H1 (cell line): ENCODE measurements at regions not wholly inside any gene's neighbourhood (a gene's known extent, or its start where the extent isn't known, plus 50 kb on each side); places are given as distances from the start of the nearest gene placed in this dataset.

Source experiments
- CTCF ChIA-PET: fragments of 300-600 bp; sonication (Branson Sonifier 250); formaldehyde crosslinking; loops from one replicate; lab custom pipeline; 2021; ENCODE audit not compliant: partially characterized antibody; lab: Charles Lee
- POLR2A ChIA-PET: fragments of 300-600 bp; sonication (Branson Sonifier 250); formaldehyde crosslinking; loops from one replicate; lab custom pipeline; 2021; ENCODE audit warnings: inconsistent platforms; ENCODE audit not compliant: partially characterized antibody; lab: Charles Lee
- DNase-seq, 2 experiments: peaks; one replicate each; pipeline versions ENCODE4 v3.0.0 to v3.0.0-alpha.2; 2010 to 2022; ENCODE audit warnings: low spot score in 2 of 2, low read depth in 1 of 2, mixed read lengths in 1 of 2
- FAIRE-seq: peaks from 2 replicates; lab custom pipeline; 2011; peaks lifted over from hg19 to GRCh38; lab: Jason Lieb, UNC
- H2AFZ ChIP-seq: 2 replicates; pipeline ENCODE4 v1.8.1; 2012; ENCODE audit warnings: low read length, inconsistent platforms
- H2AK5ac ChIP-seq: 2 replicates; pipeline ENCODE4 v1.6.1; 2013; ENCODE audit warnings: low read depth, low read length
- H2BK120ac ChIP-seq: replicated peaks from 2 replicates; pipeline ENCODE3; 2013; ENCODE audit warnings: low read depth, low read length, inconsistent platforms
- H2BK12ac ChIP-seq: 2 replicates; pipeline ENCODE4 v1.6.1; 2013; ENCODE audit warnings: low read depth, low read length
- H2BK15ac ChIP-seq: 2 replicates; pipeline ENCODE4 v1.6.1; 2013; ENCODE audit warnings: low read length
- H2BK20ac ChIP-seq: 2 replicates; pipeline ENCODE4 v1.6.1; 2013; ENCODE audit warnings: low read length
- H2BK5ac ChIP-seq: 2 replicates; pipeline ENCODE4 v1.6.1; 2013; ENCODE audit warnings: low read depth, low read length
- H3K14ac ChIP-seq: 2 replicates; pipeline ENCODE4 v1.6.1; 2013; ENCODE audit warnings: inconsistent platforms; ENCODE audit not compliant: insufficient read length
- H3K18ac ChIP-seq: 2 replicates; pipeline ENCODE4 v1.6.1; 2013; ENCODE audit warnings: low read length; ENCODE audit errors: extremely low read depth
- H3K23ac ChIP-seq: 2 replicates; pipeline ENCODE4 v1.6.1; 2013; ENCODE audit warnings: inconsistent platforms; ENCODE audit not compliant: insufficient read length
- H3K23me2 ChIP-seq: 2 replicates; pipeline ENCODE4 v1.6.1; 2013; ENCODE audit warnings: low read depth, low read length
- H3K27ac ChIP-seq: 2 replicates; pipeline ENCODE4 v1.6.1; 2011; ENCODE audit warnings: low read depth, low read length, inconsistent platforms
- H3K27me3 ChIP-seq, 4 experiments: replicated peaks in 1 of 4; 1 replicate in 1 of 4; 2 replicates in 3 of 4; pipeline versions ENCODE4 v1.6.1 to v1.8.1; 2011 to 2013; ENCODE audit warnings: low read length in 3 of 4, mild to moderate bottlenecking in 3 of 4, inconsistent platforms in 2 of 4, mixed read lengths in 2 of 4, moderate library complexity in 1 of 4; ENCODE audit not compliant: control insufficient read depth in 3 of 4, insufficient read depth in 3 of 4; ENCODE audit errors: extremely low read depth in 1 of 4
- H3K36me3 ChIP-seq, 4 experiments: 2 replicates each; pipeline versions ENCODE4 v1.6.1 to v1.8.1; 2011 to 2013; ENCODE audit warnings: mild to moderate bottlenecking in 4 of 4, low read length in 3 of 4, moderate library complexity in 2 of 4, control low read depth in 1 of 4, inconsistent platforms in 1 of 4; ENCODE audit not compliant: insufficient read depth in 4 of 4, control insufficient read depth in 2 of 4
- H3K4ac ChIP-seq: replicated peaks from 2 replicates; pipeline ENCODE3; 2013; ENCODE audit warnings: low read length, low read depth, mixed read lengths, inconsistent platforms; ENCODE audit not compliant: insufficient read length
- H3K4me1 ChIP-seq, 4 experiments: replicated peaks in 1 of 4; 1 replicate in 1 of 4; 2 replicates in 3 of 4; pipeline versions ENCODE4 v1.6.1 to v1.8.1; 2011 to 2013; ENCODE audit warnings: low read length in 3 of 4, inconsistent platforms in 2 of 4, mixed read lengths in 1 of 4; ENCODE audit not compliant: insufficient read depth in 4 of 4, control insufficient read depth in 3 of 4
- H3K4me2 ChIP-seq, 2 experiments: 2 replicates each; pipeline versions ENCODE4 v1.6.1 to v1.8.1; 2011 to 2013; ENCODE audit warnings: low read depth in 2 of 2, low read length in 2 of 2, control low read depth in 1 of 2, inconsistent platforms in 1 of 2, mild to moderate bottlenecking in 1 of 2; ENCODE audit not compliant: insufficient read depth in 1 of 2
- H3K4me3 ChIP-seq, 4 experiments: fragments of 200-600, 300-600 bp in 1 of 4; sonication (generic), shearing (Covaris generic), sonication (Bioruptor Twin) in 1 of 4; 2 replicates each; pipeline versions ENCODE4 v1.5.1 to v1.8.1; 2011 to 2016; ENCODE audit warnings: low read length in 4 of 4, low read depth in 3 of 4, control low read depth in 2 of 4, inconsistent platforms in 2 of 4, mild to moderate bottlenecking in 2 of 4, mixed read lengths in 1 of 4, moderate library complexity in 1 of 4; ENCODE audit not compliant: insufficient read depth in 2 of 4; ENCODE audit errors: extremely low read depth in 1 of 4
- H3K56ac ChIP-seq: replicated peaks from 2 replicates; pipeline ENCODE3; 2013; ENCODE audit warnings: low read depth, mild to moderate bottlenecking, mixed read lengths, low read length, inconsistent platforms; ENCODE audit not compliant: insufficient read length
- H3K79me1 ChIP-seq: 2 replicates; pipeline ENCODE4 v1.6.1; 2013; ENCODE audit warnings: low read depth, low read length, control low read depth
- H3K79me2 ChIP-seq, 2 experiments: 2 replicates each; pipeline versions ENCODE4 v1.6.1 to v1.8.1; 2012 to 2013; ENCODE audit warnings: low read length in 2 of 2, mild to moderate bottlenecking in 2 of 2, inconsistent platforms in 1 of 2; ENCODE audit not compliant: insufficient read depth in 2 of 2, control insufficient read depth in 1 of 2
- H3K9ac ChIP-seq, 4 experiments: replicated peaks in 1 of 4; 1 replicate in 1 of 4; 2 replicates in 3 of 4; pipeline versions ENCODE4 v1.6.1 to v1.8.1; 2011 to 2013; ENCODE audit warnings: low read depth in 3 of 4, low read length in 3 of 4, control low read depth in 2 of 4, mild to moderate bottlenecking in 2 of 4, moderate library complexity in 2 of 4, inconsistent platforms in 1 of 4; ENCODE audit errors: extremely low read depth in 1 of 4
- H3K9me3 ChIP-seq, 2 experiments: 2 replicates each; pipeline versions ENCODE4 v1.6.1 to v1.8.1; 2012 to 2013; ENCODE audit warnings: mild to moderate bottlenecking in 2 of 2, moderate library complexity in 2 of 2, control low read depth in 1 of 2, inconsistent platforms in 1 of 2, low read depth in 1 of 2, low read length in 1 of 2, mixed read lengths in 1 of 2; ENCODE audit not compliant: insufficient read depth in 2 of 2
- H4K20me1 ChIP-seq, 2 experiments: replicated peaks in 1 of 2; 2 replicates each; pipeline versions ENCODE3 to v1.8.1; 2011 to 2013; ENCODE audit warnings: inconsistent platforms in 2 of 2, low read length in 2 of 2, mild to moderate bottlenecking in 1 of 2; ENCODE audit not compliant: insufficient read depth in 2 of 2, control insufficient read depth in 1 of 2
- H4K5ac ChIP-seq: 2 replicates; pipeline ENCODE4 v1.6.1; 2013; ENCODE audit warnings: low read length, low read depth, mixed read lengths, inconsistent platforms; ENCODE audit not compliant: insufficient read length
- H4K8ac ChIP-seq: 2 replicates; pipeline ENCODE4 v1.8.0; 2013; ENCODE audit warnings: mild to moderate bottlenecking, moderate library complexity, low read length, inconsistent platforms; ENCODE audit not compliant: insufficient read depth; ENCODE audit errors: extremely low read depth
- H4K91ac ChIP-seq: replicated peaks from 2 replicates; pipeline ENCODE3; 2013; ENCODE audit warnings: low read length, mixed read lengths, inconsistent platforms; ENCODE audit not compliant: insufficient read length
- ATF2 ChIP-seq: IDR thresholded peaks from 2 replicates; pipeline ENCODE4 v1.6.1; 2012; ENCODE audit warnings: low read length, inconsistent platforms
- ATF3 ChIP-seq: IDR thresholded peaks from 2 replicates; pipeline ENCODE4 v1.6.1; 2011; ENCODE audit warnings: low read depth, mild to moderate bottlenecking, low read length; ENCODE audit not compliant: insufficient read depth
- CBX5 ChIP-seq: fragments of 300-800, 300-1000 bp; sonication (generic); IDR thresholded peaks from 2 replicates; pipeline ENCODE4 v1.7.1; 2016; ENCODE audit warnings: antibody characterized with exemption, low read length, low read depth
- EGR1 ChIP-seq: IDR thresholded peaks from 2 replicates; pipeline ENCODE4 v1.6.1; 2011; ENCODE audit warnings: low read depth, low read length, borderline replicate concordance
- EP300 ChIP-seq, 2 experiments: IDR thresholded peaks; 1 replicate in 1 of 2; 2 replicates in 1 of 2; pipeline ENCODE4 v1.6.1; 2011 to 2012; ENCODE audit warnings: low read depth in 2 of 2, low read length in 2 of 2, mild to moderate bottlenecking in 2 of 2, borderline replicate concordance in 1 of 2, inconsistent platforms in 1 of 2, moderate library complexity in 1 of 2
- MAX ChIP-seq: IDR thresholded peaks from 2 replicates; pipeline ENCODE4 v1.6.1; 2012; ENCODE audit warnings: inconsistent platforms
- RBBP5 ChIP-seq: IDR thresholded peaks from 2 replicates; pipeline ENCODE4 v1.7.1; 2012; ENCODE audit warnings: low read depth, mild to moderate bottlenecking, inconsistent platforms, low read length, moderate library complexity, borderline replicate concordance
- SAP30 ChIP-seq: fragments of 300-600 bp; sonication (generic); IDR thresholded peaks from 2 replicates; pipeline ENCODE4 v1.7.1; 2012; ENCODE audit warnings: low read length, moderate library complexity, mild to moderate bottlenecking, inconsistent platforms; ENCODE audit not compliant: insufficient read depth, insufficient replicate concordance
- SIN3A ChIP-seq, 2 experiments: IDR thresholded peaks in 1 of 2; conservative IDR thresholded peaks in 1 of 2; 2 replicates each; pipeline ENCODE4 v1.6.1; 2011 to 2012; ENCODE audit warnings: low read length in 2 of 2, improper control_type of control experiment in 1 of 2, low read depth in 1 of 2, mild to moderate bottlenecking in 1 of 2
- SP2 ChIP-seq: IDR thresholded peaks from 2 replicates; pipeline ENCODE4 v1.6.1; 2012; ENCODE audit warnings: mild to moderate bottlenecking, low read length, inconsistent platforms
- SP4 ChIP-seq: IDR thresholded peaks from 2 replicates; pipeline ENCODE4 v1.6.1; 2012; ENCODE audit warnings: low read length, inconsistent platforms
- WGBS, 2 experiments: shearing (Covaris generic) in 1 of 2; methylation state at CpG; one replicate each; pipeline versions ENCODE4 v1.1.6 to v1.1.7; 2013 to 2015; ENCODE audit warnings: low lambda C conversion rate in 2 of 2, mixed read lengths in 2 of 2, inconsistent platforms in 1 of 2, low coverage in 1 of 2, missing lambda C conversion rate in 1 of 2; ENCODE audit not compliant: insufficient replicate concordance in 2 of 2, insufficient coverage in 1 of 2, insufficient read length in 1 of 2; ENCODE audit errors: extremely low coverage in 1 of 2, missing lambda C conversion rate in 1 of 2; 5-methylcytosine and 5-hydroxymethylcytosine counted together

- Histone ChIP-seq H3K4me3 (no peak overlapping the region), H3K23ac (no peak overlapping the region), H4K20me1 (no peaks in the 10 kb centered on the region), H3K27me3 (no peaks in the 10 kb centered on the region), H3K36me3 (no peaks in the 10 kb centered on the region), H2BK120ac (no peak overlapping the region), H2BK12ac (no peak overlapping the region), H2BK15ac (no peak overlapping the region), H3K18ac (no peak overlapping the region), H3K9me3 (no peaks in the 10 kb centered on the region), H4K5ac (no peak overlapping the region), H3K4ac (no peak overlapping the region), H3K23me2 (no peaks in the 10 kb centered on the region), H3K9ac (no peak overlapping the region), H3K27ac (no peak overlapping the region), H4K91ac (no peak overlapping the region), H2BK20ac (no peak overlapping the region), H3K56ac (no peak overlapping the region), H3K79me1 (no peaks in the 10 kb centered on the region), H2AFZ (no peak overlapping the region), H3K4me2 (no peak overlapping the region), H4K8ac (no peak overlapping the region), H2AK5ac (no peak overlapping the region), H3K4me1 (no peaks in the 10 kb centered on the region), H2BK5ac (no peak overlapping the region), H3K14ac (no peak overlapping the region), H3K79me2 (no peaks in the 10 kb centered on the region)
- CTCF ChIA-PET: interaction anchor here (1.1 kb wide), 1 partner anchor 28 kb away, joined by 3 read pairs; no protein-coding TSS in a partner anchor
- 87% methylated on average over 2 of the region's 2 CpGs; no CpG with 5 or more reads in 1 of the 2 experiments for WGBS, 2 experiments
- FAIRE-seq (no peak), DNase-seq (no peak)
- POLR2A ChIA-PET: no interaction called here
- TF ChIP-seq EGR1 (no peak), MAX (no peak), EP300 (IDR thresholded peaks at IDR 0.05; ENCODE audit: borderline replicate concordance in 1 of 2, low read depth in 2 of 2, low read length in 2 of 2) (no peak), CBX5 (no peak), SP4 (no peak), ATF2 (no peak), ATF3 (no peak), RBBP5 (no peak), SAP30 (no peak), SP2 (no peak), SIN3A (conservative IDR thresholded peaks at IDR 0.05 in 1 of 2, IDR thresholded peaks at IDR 0.05 in 1 of 2; ENCODE audit: low read depth in 1 of 2, low read length in 2 of 2) (no peak)
Observed at GRCh38 chr13:33992881-33993336, 175.0 kb downstream of the RFC3 start.
